HepG2 (cell line): ENCODE measurements at regions not wholly inside any gene's neighbourhood (a gene's known extent, or its start where the extent isn't known, plus 50 kb on each side); places are given as distances from the start of the nearest gene placed in this dataset.

Experiments
- ATAC-seq: fragments of 200-7000 bp; cut with Tn5 transposase; 3 replicates; pipeline ENCODE4 v1.9.1; 2020; ENCODE audit warnings: mild to moderate bottlenecking, moderate library complexity
- BruUV-seq: library from RNA; stranded (reverse); fragments of 400-500 nt; replicated peaks from 2 replicates; lab custom pipeline; 2021; lab: Mats Ljungman, UMichigan
- CTCF ChIA-PET: fragments of 300-600 bp; formaldehyde crosslinking; extraction: SDS; loops from one replicate; lab custom pipeline; 2021; ENCODE audit warnings: low total read pairs, inconsistent platforms, low intra/inter-chr PET ratio; lab: Yijun Ruan, JAX
- POLR2A ChIA-PET: fragments of 350-600 bp; sonication (Branson Sonifier 250); formaldehyde crosslinking; loops from one replicate; lab custom pipeline; 2020; ENCODE audit warnings: antibody characterized with exemption, inconsistent platforms; lab: Yijun Ruan, JAX
- DNase-seq: peaks from one replicate; pipeline ENCODE4 v3.0.0-alpha.2; 2015; ENCODE audit warnings: low spot score
- FAIRE-seq: peaks from 3 replicates; lab custom pipeline; 2011; peaks lifted over from hg19 to GRCh38; lab: Jason Lieb, UNC
- H2AFZ ChIP-seq: one replicate; pipeline ENCODE4 v1.6.1; 2011; ENCODE audit warnings: low read length, inconsistent platforms
- H3K27ac ChIP-seq: fragments of 300-600 bp; 3 replicates; pipeline ENCODE4 v1.8.0; 2011; ENCODE audit warnings: mixed run types, mild to moderate bottlenecking, mixed read lengths, low read length, inconsistent platforms; ENCODE audit not compliant: insufficient read depth; ENCODE audit errors: extremely low read length
- H3K27me3 ChIP-seq, 2 experiments: fragments of 200-600 bp in 1 of 2; 2 replicates in 1 of 2; 3 replicates in 1 of 2; pipeline versions ENCODE4 v1.6.0 to v1.8.0; 2011; ENCODE audit warnings: low read length in 2 of 2, mild to moderate bottlenecking in 2 of 2, moderate library complexity in 2 of 2, inconsistent platforms in 1 of 2; ENCODE audit not compliant: insufficient read depth in 2 of 2, control insufficient read depth in 1 of 2
- H3K36me3 ChIP-seq, 2 experiments: fragments of 200-600 bp in 1 of 2; replicated peaks in 1 of 2; 2 replicates in 1 of 2; 3 replicates in 1 of 2; pipeline versions ENCODE4 v1.5.1 to v1.8.0; 2011; ENCODE audit warnings: low read length in 2 of 2, inconsistent platforms in 1 of 2; ENCODE audit not compliant: insufficient read depth in 2 of 2, control insufficient read depth in 1 of 2
- H3K4me1 ChIP-seq: 2 replicates; pipeline ENCODE4 v1.5.1; 2012; ENCODE audit warnings: low read length, inconsistent platforms; ENCODE audit not compliant: insufficient read depth
- H3K4me2 ChIP-seq: 2 replicates; pipeline ENCODE4 v1.6.0; 2011; ENCODE audit warnings: low read depth, low read length, inconsistent platforms
- H3K4me3 ChIP-seq, 3 experiments: fragments of 200-600 bp in 1 of 3; sonication (generic), shearing (Covaris generic) in 1 of 3; replicated peaks in 1 of 3; 2 replicates each; pipeline ENCODE4 v1.5.1; 2011 to 2016; ENCODE audit warnings: low read length in 3 of 3, inconsistent platforms in 2 of 3, low read depth in 2 of 3, mild to moderate bottlenecking in 2 of 3, control low read depth in 1 of 3, mixed read lengths in 1 of 3; ENCODE audit not compliant: insufficient read depth in 1 of 3
- H3K79me2 ChIP-seq: one replicate; pipeline ENCODE4 v1.6.1; 2011; ENCODE audit warnings: low read length, inconsistent platforms; ENCODE audit not compliant: insufficient read depth
- H3K9ac ChIP-seq: 2 replicates; pipeline ENCODE4 v1.6.0; 2011; ENCODE audit warnings: mild to moderate bottlenecking, low read depth, low read length, inconsistent platforms; ENCODE audit not compliant: insufficient read depth
- H3K9me3 ChIP-seq: 2 replicates; pipeline ENCODE4 v1.5.1; 2012; ENCODE audit warnings: mild to moderate bottlenecking, low read length
- H4K20me1 ChIP-seq: 2 replicates; pipeline ENCODE4 v1.6.0; 2011; ENCODE audit warnings: inconsistent platforms, mild to moderate bottlenecking, low read length, moderate library complexity; ENCODE audit not compliant: insufficient read depth
- FOSL1 ChIP-seq: sonication (generic); formaldehyde crosslinking; IDR thresholded peaks from 2 replicates; pipeline ENCODE4 v1.9.0; 2021; ENCODE audit warnings: missing genetic modification reagents, borderline replicate concordance
- GABPA ChIP-seq, 2 experiments: IDR thresholded peaks; 2 replicates each; pipeline ENCODE4 v1.6.1; 2011 to 2016; ENCODE audit warnings: low read depth in 2 of 2, low read length in 1 of 2, missing biosample characterization in 1 of 2, missing genetic modification characterization in 1 of 2
- HOXA5 ChIP-seq: sonication (generic); formaldehyde crosslinking; IDR thresholded peaks from 2 replicates; pipeline ENCODE4 v1.4.0; 2020; ENCODE audit warnings: missing genetic modification reagents
- MAFF ChIP-seq: IDR thresholded peaks from 2 replicates; pipeline ENCODE4 v1.6.1; 2011; ENCODE audit warnings: low read depth, low read length, improper control_type of control experiment
- MAFK ChIP-seq, 2 experiments: IDR thresholded peaks in 1 of 2; conservative IDR thresholded peaks in 1 of 2; 2 replicates each; pipeline ENCODE4 v1.6.1; 2011; ENCODE audit warnings: improper control_type of control experiment in 2 of 2, low read length in 2 of 2
- PAWR ChIP-seq: sonication (generic); formaldehyde crosslinking; IDR thresholded peaks from 2 replicates; pipeline ENCODE4 v1.4.0; 2020; ENCODE audit warnings: missing genetic modification reagents, mild to moderate bottlenecking, borderline replicate concordance
- RELA ChIP-seq: sonication (generic); formaldehyde crosslinking; IDR thresholded peaks from 2 replicates; pipeline ENCODE4 v1.4.0; 2020; ENCODE audit warnings: missing genetic modification reagents
- WGBS: methylation state at CpG from one replicate; pipeline ENCODE4 v1.1.6; 2017; ENCODE audit warnings: low lambda C conversion rate; 5-methylcytosine and 5-hydroxymethylcytosine counted together
- in situ Hi-C: cut with HindIII; loops from 2 replicates; pipeline ENCODE4 v1.10.0; 2017; ENCODE audit warnings: low pct_unique_long_range_greater_than_20kb; ENCODE audit not compliant: extremely low pct_ligation_motif_present
- intact Hi-C: fragments of 100-400 bp; cut with micrococcal nuclease; formaldehyde crosslinking; loops from one replicate; pipeline ENCODE4 v1.10.0; 2022; ENCODE audit not compliant: unreplicated experiment

DNA sequence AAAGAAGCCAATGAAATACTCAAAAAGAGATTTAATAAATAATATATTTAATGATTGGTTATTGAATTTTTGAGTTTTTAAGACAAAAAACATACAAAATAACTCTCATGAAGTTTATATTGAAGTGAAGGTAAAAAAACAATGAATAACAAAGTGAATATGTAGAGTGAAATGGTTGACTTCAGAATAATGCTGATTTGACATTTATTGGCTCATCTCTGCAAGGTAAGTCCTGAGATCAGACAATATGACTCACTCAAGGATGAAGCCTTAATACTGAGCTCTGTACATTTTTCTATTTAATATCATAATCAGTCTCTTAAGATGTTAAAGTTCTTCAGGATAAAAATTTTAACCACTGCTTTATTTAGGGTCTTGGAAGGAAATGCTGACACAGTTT, 1398.9 kb upstream of the PCDH9 start:
- H3K9me3 ChIP-seq = no peaks in the 10 kb centered on the region
- ChIA-PET CTCF (no interaction called here), POLR2A (no interaction called here)
- H3K27ac ChIP-seq = no peak overlapping the region
- H3K4me2 ChIP-seq = no peak overlapping the region
- H3K36me3 ChIP-seq = no peaks in the 10 kb centered on the region
- H3K79me2 ChIP-seq = no peaks in the 10 kb centered on the region
- FAIRE-seq (no peak), ATAC-seq (no peak), DNase-seq (no peak)
- no peak overlapping the region for H3K9ac ChIP-seq
- no peak overlapping the region for H3K4me3 ChIP-seq
- no peaks in the 10 kb centered on the region for H3K27me3 ChIP-seq
- no peaks in the 10 kb centered on the region for H3K4me1 ChIP-seq
- H4K20me1 ChIP-seq = no peaks in the 10 kb centered on the region
- TF ChIP-seq MAFF = peak; percentile 98
- TF ChIP-seq MAFK (conservative IDR thresholded peaks at IDR 0.05 in 1 of 2, IDR thresholded peaks at IDR 0.05 in 1 of 2; ENCODE audit: low read length in 2 of 2) = peak; percentile 96 to 98
- TF ChIP-seq GABPA (IDR thresholded peaks at IDR 0.05; ENCODE audit: low read depth, low read length) = no peak
- TF ChIP-seq GABPA (CRISPR knock-in tag; IDR thresholded peaks at IDR 0.05; ENCODE audit: low read depth) = no peak
- in situ Hi-C loops = no loop called here
- BruUV-seq = no TSS peak
- intact Hi-C loops = loop anchor here (5.0 kb wide), 1 partner anchor 153 kb away; no protein-coding TSS in a partner anchor
- no peak overlapping the region for H2AFZ ChIP-seq

DNA sequence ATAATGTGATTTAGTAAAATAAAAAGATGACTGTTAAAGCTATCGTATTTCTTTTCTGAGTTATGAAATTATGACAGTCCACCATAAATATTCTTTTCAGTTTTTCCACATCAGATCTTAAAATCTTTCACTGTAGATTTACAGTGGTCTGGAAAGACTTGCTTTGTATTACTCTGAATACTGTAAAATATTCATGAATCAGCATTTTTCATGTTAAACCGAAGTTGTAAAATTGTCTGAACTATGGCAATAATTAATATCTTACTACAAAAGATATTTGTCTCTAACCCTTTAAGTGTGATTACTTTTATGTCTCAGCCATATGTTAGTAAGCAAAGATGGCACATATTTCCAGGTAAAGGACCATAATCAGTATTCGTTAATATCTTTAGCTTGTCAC, 1397.2 kb upstream of the PCDH9 start:
- no peak for DNase-seq
- CTCF ChIA-PET = no interaction called here
- no TSS peak for BruUV-seq
- Histone ChIP-seq H4K20me1 (no peaks in the 10 kb centered on the region), H3K4me3 (no peak overlapping the region)
- TF ChIP-seq MAFF = peak; percentile 89
- TF ChIP-seq PAWR (CRISPR knock-in tag) = no peak
- no peak for TF ChIP-seq FOSL1
- TF ChIP-seq HOXA5 (CRISPR knock-in tag) = no peak
- TF ChIP-seq RELA (CRISPR knock-in tag) = no peak
- peak; percentile 81 to 93; a peak in 3 of 4 replicates for TF ChIP-seq MAFK (conservative IDR thresholded peaks at IDR 0.05 in 1 of 2, IDR thresholded peaks at IDR 0.05 in 1 of 2; ENCODE audit: low read length in 2 of 2)
- TF ChIP-seq, all 625 proteins: peak for 2
- intact Hi-C loops (loop anchor here (5.0 kb wide), 1 partner anchor 155 kb away; no protein-coding TSS in a partner anchor), in situ Hi-C loops (no loop called here)
- Histone ChIP-seq H2AFZ (no peak overlapping the region), H3K79me2 (no peaks in the 10 kb centered on the region), H3K9ac (no peak overlapping the region), H3K9me3 (no peaks in the 10 kb centered on the region), H3K27me3 (no peaks in the 10 kb centered on the region), H3K27ac (no peak overlapping the region), H3K36me3 (no peaks in the 10 kb centered on the region), H3K4me1 (no peaks in the 10 kb centered on the region), H3K4me2 (no peak overlapping the region)
- 3% methylated on average over 3 of the region's 3 CpGs for WGBS
- POLR2A ChIA-PET = no interaction called here
- FAIRE-seq = no peak
- no peak for ATAC-seq
